ENCODE measurements at regions not wholly inside any gene's neighbourhood (a gene's known extent, or its start where the extent isn't known, plus 50 kb on each side); places are given as distances from the start of the nearest gene placed in this dataset.
A peak's percentile ranks its signal among the peaks of the same experiment; 100 is the strongest.
"Not testable (repeated sequence)": the region's sequence is repeated elsewhere in the genome, so short reads cannot be mapped to it uniquely, and the experiment has no call there.

- intact Hi-C loops (cut with DNase I): no loop called here
- DNase-seq: no peak
These were observed 69.5 kb upstream of the PSME4 start for GRCh38 chr2:54040250-54040649.

DNA sequence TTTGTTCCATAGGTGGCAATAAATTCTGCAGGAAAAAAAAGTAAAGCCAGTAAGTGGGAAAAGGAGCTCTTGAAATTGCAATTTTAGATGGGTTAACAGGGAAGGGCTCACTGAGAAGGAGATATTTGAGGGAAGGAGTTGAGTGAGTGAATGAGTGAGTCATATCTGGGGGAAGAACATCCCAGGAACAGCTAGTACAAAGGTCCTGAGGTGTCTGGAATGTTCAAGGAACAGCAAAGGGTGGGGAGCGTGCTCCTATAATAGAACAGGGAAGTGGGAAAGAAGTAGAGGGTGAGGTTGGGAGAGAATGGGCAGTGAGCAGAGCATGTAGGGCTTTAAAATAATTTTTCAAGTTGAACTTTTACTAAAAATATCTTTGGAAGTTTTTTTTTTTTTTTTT lies 68.0 kb upstream of the PSME4 start:
- intact Hi-C loops (cut with DNase I): no loop called here
- peak in 1 of 10 donors; percentile 39 for DNase-seq

DNA sequence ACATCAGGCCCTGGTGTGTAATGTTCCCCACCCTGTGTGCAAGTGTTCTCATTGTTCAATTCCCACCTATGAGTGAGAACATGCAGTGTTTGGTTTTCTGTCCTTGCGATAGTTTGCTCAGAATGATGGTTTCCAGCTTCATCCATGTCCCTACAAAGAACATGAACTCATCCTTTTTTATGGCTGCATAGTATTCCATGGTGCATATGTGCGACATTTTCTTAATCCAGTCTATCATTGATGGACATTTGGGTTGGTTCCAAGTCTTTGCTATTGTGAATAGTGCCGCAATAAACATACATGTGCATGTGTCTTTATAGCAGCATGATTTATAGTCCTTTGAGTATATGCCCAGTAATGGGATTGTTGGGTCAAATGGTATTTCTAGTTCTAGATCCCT lies 60.5 kb upstream of the PSME4 start:
- DNase-seq; intact Hi-C loops (cut with DNase I): not testable (repeated sequence)

DNA sequence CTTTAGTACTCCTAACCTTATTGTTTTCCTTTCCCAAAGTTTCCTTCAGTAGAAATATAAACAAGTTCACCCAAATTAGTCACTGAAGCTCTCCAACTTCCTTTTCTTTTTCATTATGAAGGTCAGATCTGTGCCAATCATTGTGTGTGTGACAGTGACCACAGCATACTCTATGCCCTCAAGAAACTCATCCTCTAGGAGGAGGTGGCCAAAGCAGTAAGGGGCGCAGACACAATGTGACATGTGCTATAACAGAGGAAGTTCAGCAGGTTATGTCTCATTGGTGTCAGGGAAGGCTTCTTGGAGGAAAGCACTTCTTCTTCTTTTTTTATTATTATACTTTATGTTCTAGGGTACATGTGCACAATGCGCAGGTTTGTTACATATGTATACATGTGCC lies 60.0 kb upstream of the PSME4 start:
- no peak for DNase-seq
- intact Hi-C loops (cut with DNase I): no loop called here

- no peak for DNase-seq
These were observed 59.6 kb upstream of the PSME4 start for GRCh38 chr2:54030396-54030741.

DNA sequence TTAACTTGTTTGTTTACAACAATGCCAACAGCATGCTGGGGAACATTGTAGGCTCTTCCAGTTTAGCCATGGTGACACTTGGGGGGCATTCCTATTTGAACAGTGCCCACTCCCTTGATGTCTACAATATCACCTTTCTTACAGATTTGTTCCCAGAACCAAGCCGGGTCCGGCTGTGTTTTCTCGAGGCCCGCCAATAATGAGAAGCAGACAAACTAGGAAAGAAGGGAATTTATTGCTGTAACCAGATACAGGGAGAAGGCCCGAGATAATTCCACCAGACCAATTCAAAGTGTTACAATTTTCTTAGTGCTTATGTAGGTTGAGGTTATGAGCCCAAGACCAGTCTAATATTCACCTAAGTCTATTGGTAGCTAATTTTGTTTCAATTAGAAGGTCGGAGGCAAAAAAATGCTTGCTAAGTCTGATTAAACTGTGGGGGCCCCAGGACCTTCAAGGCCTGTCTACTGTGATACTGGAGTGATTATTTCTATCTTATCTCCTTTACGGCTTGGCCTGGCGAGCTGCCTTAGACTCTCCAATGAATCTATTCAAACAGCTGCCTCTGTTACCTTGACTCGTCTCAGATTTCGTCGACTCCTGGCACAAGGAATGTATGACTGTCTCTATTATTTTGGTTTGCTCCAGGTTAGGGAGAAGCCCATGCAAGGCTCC lies 59.1 kb upstream of the PSME4 start:
- no peak for DNase-seq

More at GRCh38 chr2:54030396-54030741, 59.6 kb upstream of the PSME4 start:
- intact Hi-C loops (cut with DNase I): no loop called here

GRCh38 chr2:54025463-54026075 lies 54.8 kb upstream of the PSME4 start:
- intact Hi-C loops (cut with DNase I); DNase-seq: not testable (repeated sequence)

More for the DNA sequence above, 59.1 kb upstream of the PSME4 start:
- intact Hi-C loops (cut with DNase I): no loop called here

GRCh38 chr2:54024576-54024975 lies 53.8 kb upstream of the PSME4 start:
- DNase-seq: no peak
- intact Hi-C loops (cut with DNase I): no loop called here

- no peak for DNase-seq
- intact Hi-C loops (cut with DNase I): no loop called here
These were observed 50.9 kb upstream of the PSME4 start for GRCh38 chr2:54021702-54022101.

DNA sequence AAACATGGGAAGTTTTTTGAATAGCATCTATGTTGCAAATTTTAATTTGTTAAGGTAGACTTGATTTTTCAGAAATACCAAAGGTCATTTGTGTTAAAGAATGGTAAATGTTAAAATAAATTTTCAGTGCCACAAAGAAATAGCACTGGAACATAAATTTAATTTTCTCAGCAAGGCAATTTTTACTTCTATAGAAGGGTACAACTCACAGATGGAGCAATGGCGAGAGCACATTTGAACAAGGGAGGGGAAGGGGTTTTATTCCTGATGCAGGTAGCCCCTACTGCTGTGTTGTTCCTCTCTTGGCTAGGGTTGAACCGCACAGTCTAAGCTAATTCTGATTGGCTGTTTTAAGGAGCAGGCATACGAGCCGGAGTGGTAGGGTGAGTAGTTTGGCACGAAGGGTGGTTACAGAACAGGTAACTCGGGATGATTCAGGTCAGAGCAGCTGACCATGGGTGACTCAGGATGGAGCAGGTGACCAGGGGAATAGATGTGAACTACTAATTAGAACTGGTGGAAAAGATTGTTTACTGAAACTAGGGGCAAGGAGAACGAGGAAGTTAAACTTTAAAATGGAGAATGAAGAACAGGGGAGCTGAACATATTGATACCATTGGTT lies 50.1 kb upstream of the PSME4 start:
- no peak for DNase-seq
- intact Hi-C loops (cut with DNase I): no loop called here
